ENCODE measurements at regions not wholly inside any gene's neighbourhood (a gene's known extent, or its start where the extent isn't known, plus 50 kb on each side); places are given as distances from the start of the nearest gene placed in this dataset.

- no peak for TF ChIP-seq POLR2A (IDR thresholded peaks at IDR 0.05)
- TF ChIP-seq CTCF (IDR thresholded peaks at IDR 0.05), result no peak
- no peaks in the 10 kb centered on the region for H3K27me3 ChIP-seq
- no peaks in the 10 kb centered on the region for H3K36me3 ChIP-seq (replicated peaks in 1 of 2)
- H3K4me1 ChIP-seq (replicated peaks in 1 of 2), result no peaks in the 10 kb centered on the region
- H3K4me3 ChIP-seq, result no peak overlapping the region
- H3K27ac ChIP-seq, result no peak overlapping the region
- DNase-seq, result no peak
- H3K9me3 ChIP-seq (replicated peaks in 1 of 3), result no peaks in the 10 kb centered on the region
- intact Hi-C loops (cut with DNase I), result no loop called here
- 70 to 78% (median 74%) methylated on average over 2 of the region's 2 CpGs for WGBS, 4 donors
These were observed 2238.4 kb downstream of the PCDH7 start for GRCh38 chr4:32958586-32958985.

- no peaks in the 10 kb centered on the region for H3K27me3 ChIP-seq
- no peak for DNase-seq
- H3K36me3 ChIP-seq (replicated peaks in 1 of 2), result no peaks in the 10 kb centered on the region
- TF ChIP-seq CTCF (IDR thresholded peaks at IDR 0.05) (no peak), POLR2A (IDR thresholded peaks at IDR 0.05) (no peak)
- H3K9me3 ChIP-seq (replicated peaks in 1 of 3), result no peaks in the 10 kb centered on the region
- no peak overlapping the region for H3K4me3 ChIP-seq
- intact Hi-C loops (cut with DNase I), result no loop called here
- no peaks in the 10 kb centered on the region for H3K4me1 ChIP-seq (replicated peaks in 1 of 2)
- 63 to 81% (median 76%) methylated on average over 2 of the region's 2 CpGs for WGBS, 4 donors
- no peak overlapping the region for H3K27ac ChIP-seq
These were observed 2241.9 kb downstream of the PCDH7 start for GRCh38 chr4:32962100-32962499.

GRCh38 chr4:32985256-32985655 is 2265.1 kb downstream of the PCDH7 start:
- Histone ChIP-seq H3K27me3 (no peaks in the 10 kb centered on the region), H3K9me3 (replicated peaks in 1 of 3) (no peaks in the 10 kb centered on the region), H3K4me1 (replicated peaks in 1 of 2) (no peaks in the 10 kb centered on the region), H3K36me3 (replicated peaks in 1 of 2) (no peaks in the 10 kb centered on the region), H3K4me3 (no peak overlapping the region), H3K27ac (no peak overlapping the region)
- DNase-seq, result no peak
- intact Hi-C loops (cut with DNase I), result no loop called here
- TF ChIP-seq POLR2A (IDR thresholded peaks at IDR 0.05) (no peak), CTCF (IDR thresholded peaks at IDR 0.05) (no peak)

GRCh38 chr4:32986236-32986635 is 2266.1 kb downstream of the PCDH7 start:
- Histone ChIP-seq H3K4me3 (no peak overlapping the region), H3K27ac (no peak overlapping the region), H3K9me3 (replicated peaks in 1 of 3) (no peaks in the 10 kb centered on the region), H3K4me1 (replicated peaks in 1 of 2) (no peaks in the 10 kb centered on the region), H3K36me3 (replicated peaks in 1 of 2) (no peaks in the 10 kb centered on the region), H3K27me3 (no peaks in the 10 kb centered on the region)
- TF ChIP-seq CTCF (IDR thresholded peaks at IDR 0.05) (no peak), POLR2A (IDR thresholded peaks at IDR 0.05) (no peak)
- 20 to 52% (median 36%) methylated on average over 1 of the region's 1 CpG for WGBS, 4 donors
- intact Hi-C loops (cut with DNase I), result no loop called here
- no peak for DNase-seq

Measured in adrenal gland (tissue), 9 donors.